B cell (primary cell): ENCODE measurements at regions not wholly inside any gene's neighbourhood (a gene's known extent, or its start where the extent isn't known, plus 50 kb on each side); places are given as distances from the start of the nearest gene placed in this dataset.

Source experiments
- ATAC-seq: fragments of 200-7000 bp; cut with Tn5 transposase; one replicate; pipeline ENCODE4 v1.10.0; 2021; ENCODE audit warnings: low read depth, mild to moderate bottlenecking, moderate number of reproducible peaks, moderate library complexity
- CTCF ChIA-PET: fragments of 350-600 bp; sonication (Branson Sonifier 250); formaldehyde crosslinking; loops from one replicate; lab custom pipeline; 2021; ENCODE audit warnings: antibody characterized with exemption, inconsistent platforms; lab: Charles Lee
- POLR2A ChIA-PET: fragments of 350-600 bp; sonication (Branson Sonifier 250); formaldehyde crosslinking; loops from one replicate; lab custom pipeline; 2021; ENCODE audit warnings: antibody characterized with exemption; lab: Charles Lee
- DNase-seq: peaks from one replicate; pipeline ENCODE4 v3.0.0; 2013
- H2AFZ ChIP-seq: 2 replicates; pipeline ENCODE4 v1.6.1; 2012; ENCODE audit warnings: mild to moderate bottlenecking, low read depth, low read length; ENCODE audit not compliant: insufficient read depth, poor library complexity, severe bottlenecking
- H3K27ac ChIP-seq, 2 donors: 1 replicate in 1 of 2; 2 replicates in 1 of 2; pipeline ENCODE4 v1.5.1; 2012 to 2013; ENCODE audit warnings: low read length in 2 of 2, mild to moderate bottlenecking in 2 of 2, moderate library complexity in 1 of 2
- H3K27me3 ChIP-seq, 4 experiments: fragments of 200-600 bp in 1 of 4; sonication (generic) in 1 of 4; replicated peaks in 1 of 4; 1 replicate in 2 of 4; 2 replicates in 2 of 4; pipeline versions ENCODE4 v1.6.1 to v1.7.0; 2013 to 2016; ENCODE audit warnings: low read length in 3 of 4, mild to moderate bottlenecking in 2 of 4, mixed read lengths in 1 of 4, moderate library complexity in 1 of 4; ENCODE audit not compliant: insufficient read depth in 4 of 4, control insufficient read depth in 3 of 4; ENCODE audit errors: control extremely low read depth in 1 of 4
- H3K36me3 ChIP-seq, 2 experiments: replicated peaks in 1 of 2; 1 replicate in 1 of 2; 2 replicates in 1 of 2; pipeline versions ENCODE4 v1.6.1 to v1.7.1; 2013; ENCODE audit warnings: low read length in 1 of 2; ENCODE audit not compliant: insufficient read depth in 2 of 2, control insufficient read depth in 1 of 2; ENCODE audit errors: control extremely low read depth in 1 of 2, extremely low read depth in 1 of 2
- H3K4me1 ChIP-seq, 2 donors: fragments of 200-600 bp in 1 of 2; sonication (generic) in 1 of 2; 1 replicate in 1 of 2; 2 replicates in 1 of 2; pipeline versions ENCODE4 v1.5.1 to v1.6.1; 2013 to 2017; ENCODE audit warnings: low read length in 2 of 2; ENCODE audit not compliant: control insufficient read depth in 2 of 2, insufficient read depth in 2 of 2
- H3K4me2 ChIP-seq: replicated peaks from 2 replicates; pipeline ENCODE3; 2012; ENCODE audit warnings: mild to moderate bottlenecking, low read depth, low read length; ENCODE audit not compliant: poor library complexity, severe bottlenecking
- H3K4me3 ChIP-seq, 5 experiments: fragments of 200-600 bp in 1 of 5; sonication (generic) in 1 of 5; 1 replicate in 3 of 5; 2 replicates in 2 of 5; pipeline versions ENCODE4 v1.5.1 to v1.7.0; 2011 to 2016; ENCODE audit warnings: low read length in 4 of 5, mild to moderate bottlenecking in 4 of 5, low read depth in 2 of 5, control low read depth in 1 of 5, moderate library complexity in 1 of 5; ENCODE audit not compliant: insufficient read depth in 1 of 5; ENCODE audit errors: control extremely low read depth in 1 of 5, extremely low read depth in 1 of 5
- H3K79me2 ChIP-seq: fragments of 200-600 bp; sonication (generic); one replicate; pipeline ENCODE4 v1.6.0; 2016; ENCODE audit warnings: low read length; ENCODE audit not compliant: control insufficient read depth, insufficient read depth
- H3K9ac ChIP-seq: fragments of 200-600 bp; sonication (generic); 2 replicates; pipeline ENCODE4 v1.6.1; 2017; ENCODE audit warnings: mild to moderate bottlenecking, low read length, moderate library complexity
- H3K9me3 ChIP-seq, 3 donors: one replicate each; pipeline versions ENCODE4 v1.6.1 to v1.7.1; 2013; ENCODE audit warnings: low read length in 2 of 3; ENCODE audit not compliant: control insufficient read depth in 2 of 3, insufficient read depth in 1 of 3; ENCODE audit errors: control extremely low read depth in 1 of 3
- H4K20me1 ChIP-seq: 2 replicates; pipeline ENCODE4 v1.6.0; 2012; ENCODE audit warnings: mild to moderate bottlenecking, low read length; ENCODE audit not compliant: insufficient read depth, control insufficient read depth, poor library complexity, severe bottlenecking
- H3K27ac Mint-ChIP-seq: one replicate; pipeline ENCODE4 v1.8.0; 2021; ENCODE audit warnings: mixed read lengths
- H3K27me3 Mint-ChIP-seq: one replicate; pipeline ENCODE4 v1.8.0; 2021; ENCODE audit warnings: mixed read lengths
- H3K4me1 Mint-ChIP-seq: one replicate; pipeline ENCODE4 v1.8.0; 2021; ENCODE audit warnings: mixed read lengths
- H3K4me3 Mint-ChIP-seq: one replicate; pipeline ENCODE4 v1.8.0; 2021; ENCODE audit warnings: mixed read lengths
- H3K9me3 Mint-ChIP-seq: one replicate; pipeline ENCODE4 v1.8.0; 2022; ENCODE audit warnings: mixed read lengths; ENCODE audit not compliant: insufficient read depth
- EZH2 ChIP-seq: IDR thresholded peaks from 2 replicates; pipeline ENCODE4 v1.6.1; 2012; ENCODE audit warnings: borderline replicate concordance, low read depth, mild to moderate bottlenecking, moderate library complexity, low read length; ENCODE audit not compliant: insufficient read depth, poor library complexity, severe bottlenecking
- WGBS: methylation state at CpG from one replicate; pipeline ENCODE4 v1.1.5; 2013; ENCODE audit warnings: missing lambda C conversion rate; ENCODE audit not compliant: insufficient coverage; 5-methylcytosine and 5-hydroxymethylcytosine counted together
- intact Hi-C: fragments of 100-400 bp; cut with micrococcal nuclease; formaldehyde crosslinking; loops from one replicate; pipeline ENCODE4 v1.10.0; 2022
- TF ChIP-seq, protein P1 (sequence below): fragments of 200-600 bp; IDR thresholded peaks from one replicate; pipeline ENCODE4 v1.8.0; 2022; ENCODE audit warnings: antibody characterized with exemption, mild to moderate bottlenecking

DNA sequence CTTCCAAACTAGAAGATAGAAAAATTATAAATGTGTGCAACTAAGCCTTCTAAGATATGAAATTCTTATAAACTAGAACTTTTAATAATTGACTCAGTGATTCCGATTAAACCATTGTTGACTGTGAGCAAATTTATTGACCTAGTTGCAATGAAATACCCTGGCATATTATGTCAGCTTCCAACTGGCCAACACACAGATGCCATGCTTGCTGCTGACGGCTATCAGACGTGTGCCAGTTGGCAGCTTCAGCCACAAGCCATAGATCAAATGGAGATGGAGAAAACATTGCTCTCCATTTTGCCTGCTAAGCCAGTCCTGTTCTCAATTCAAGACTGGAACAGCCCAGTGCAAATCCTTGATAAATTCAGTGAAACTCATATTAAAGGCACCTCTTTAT is 101.7 kb upstream of the HDGFL1 start:
- CTCF ChIA-PET = no interaction called here

DNA sequence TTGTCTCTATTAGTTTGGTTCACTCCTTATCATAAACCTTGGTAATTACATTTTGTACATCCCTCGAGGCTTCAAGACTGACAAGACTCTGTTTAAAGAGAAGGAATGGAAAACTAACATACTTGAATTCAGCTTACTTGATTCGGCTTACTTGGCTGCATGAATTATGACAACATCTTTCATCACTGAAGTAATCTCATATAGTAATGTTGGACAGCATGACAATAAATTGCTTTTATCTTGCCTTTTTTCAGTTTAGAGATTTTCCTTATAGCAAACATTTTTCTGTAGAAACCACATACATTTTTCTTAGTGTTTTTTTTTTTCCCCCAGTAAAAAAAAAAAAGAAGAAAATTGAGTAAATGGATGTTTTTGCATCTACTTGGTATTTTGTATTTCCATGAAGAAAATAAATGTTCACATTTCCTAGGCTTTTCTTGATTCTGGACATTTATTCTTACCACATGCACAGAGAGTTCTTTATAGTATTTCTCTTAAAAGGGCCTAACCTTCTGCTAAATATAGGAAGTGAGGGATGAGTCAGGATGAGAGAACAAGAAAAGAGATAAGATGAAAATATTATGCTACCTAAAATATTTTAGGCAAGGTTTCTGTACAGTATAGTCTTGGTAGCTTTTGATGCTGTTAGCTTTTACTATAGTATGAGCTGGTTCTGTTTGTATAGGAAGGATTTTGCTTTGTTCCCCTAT is 101.0 kb upstream of the HDGFL1 start:
- Mint-ChIP-seq H3K27ac (no peak overlapping the region), H3K27me3 (no peaks in the 10 kb centered on the region), H3K4me1 (no peaks in the 10 kb centered on the region), H3K9me3 (no peaks in the 10 kb centered on the region), H3K4me3 (no peak overlapping the region)
- no peaks in the 10 kb centered on the region for H3K9me3 ChIP-seq
- TF ChIP-seq, protein P1, sequence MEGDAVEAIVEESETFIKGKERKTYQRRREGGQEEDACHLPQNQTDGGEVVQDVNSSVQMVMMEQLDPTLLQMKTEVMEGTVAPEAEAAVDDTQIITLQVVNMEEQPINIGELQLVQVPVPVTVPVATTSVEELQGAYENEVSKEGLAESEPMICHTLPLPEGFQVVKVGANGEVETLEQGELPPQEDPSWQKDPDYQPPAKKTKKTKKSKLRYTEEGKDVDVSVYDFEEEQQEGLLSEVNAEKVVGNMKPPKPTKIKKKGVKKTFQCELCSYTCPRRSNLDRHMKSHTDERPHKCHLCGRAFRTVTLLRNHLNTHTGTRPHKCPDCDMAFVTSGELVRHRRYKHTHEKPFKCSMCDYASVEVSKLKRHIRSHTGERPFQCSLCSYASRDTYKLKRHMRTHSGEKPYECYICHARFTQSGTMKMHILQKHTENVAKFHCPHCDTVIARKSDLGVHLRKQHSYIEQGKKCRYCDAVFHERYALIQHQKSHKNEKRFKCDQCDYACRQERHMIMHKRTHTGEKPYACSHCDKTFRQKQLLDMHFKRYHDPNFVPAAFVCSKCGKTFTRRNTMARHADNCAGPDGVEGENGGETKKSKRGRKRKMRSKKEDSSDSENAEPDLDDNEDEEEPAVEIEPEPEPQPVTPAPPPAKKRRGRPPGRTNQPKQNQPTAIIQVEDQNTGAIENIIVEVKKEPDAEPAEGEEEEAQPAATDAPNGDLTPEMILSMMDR = no peak
- no peak for TF ChIP-seq EZH2
- no peaks in the 10 kb centered on the region for H3K36me3 ChIP-seq
- no peak overlapping the region for H3K4me2 ChIP-seq
- no peaks in the 10 kb centered on the region for H3K79me2 ChIP-seq
- DNase-seq = no peak
- no peak for ATAC-seq
- POLR2A ChIA-PET = no interaction called here
- no peaks in the 10 kb centered on the region for H4K20me1 ChIP-seq
- CTCF ChIA-PET = no interaction called here
- H3K4me1 ChIP-seq = no peaks in the 10 kb centered on the region
- no peak overlapping the region for H3K4me3 ChIP-seq
- H2AFZ ChIP-seq = no peak overlapping the region
- intact Hi-C loops = no loop called here
- no CpG with 5 or more reads among the region's 2 CpGs for WGBS
- no peaks in the 10 kb centered on the region for H3K27me3 ChIP-seq
- no peak overlapping the region for H3K27ac ChIP-seq
- no peak overlapping the region for H3K9ac ChIP-seq

More for the DNA sequence above, 101.7 kb upstream of the HDGFL1 start:
- no peak for ATAC-seq
- Mint-ChIP-seq H3K4me3 (no peak overlapping the region), H3K27ac (no peak overlapping the region), H3K27me3 (no peaks in the 10 kb centered on the region), H3K9me3 (no peaks in the 10 kb centered on the region), H3K4me1 (no peaks in the 10 kb centered on the region)
- Histone ChIP-seq H3K27me3 (no peaks in the 10 kb centered on the region), H3K4me3 (no peak overlapping the region), H3K4me1 (no peaks in the 10 kb centered on the region), H3K4me2 (no peak overlapping the region), H2AFZ (no peak overlapping the region), H3K79me2 (no peaks in the 10 kb centered on the region), H3K36me3 (no peaks in the 10 kb centered on the region), H3K9me3 (no peaks in the 10 kb centered on the region), H3K9ac (no peak overlapping the region), H4K20me1 (no peaks in the 10 kb centered on the region), H3K27ac (no peak overlapping the region)
- POLR2A ChIA-PET = no interaction called here
- intact Hi-C loops = no loop called here
- 100% methylated on average over 1 of the region's 3 CpGs for WGBS
- TF ChIP-seq EZH2 = no peak
- no peak for DNase-seq
